Activated CD8-positive, alpha-beta memory T cell treated with anti-CD3 and anti-CD28 coated beads, Interleukin-2, amount 50 U/mL, for 1 hour (primary cell): ENCODE measurements at regions not wholly inside any gene's neighbourhood (a gene's known extent, or its start where the extent isn't known, plus 50 kb on each side); places are given as distances from the start of the nearest gene placed in this dataset.
"Not testable (repeated sequence)": the region's sequence is repeated elsewhere in the genome, so short reads cannot be mapped to it uniquely, and the experiment has no call there.

Experiments
- DNase-seq: peaks from one replicate; pipeline ENCODE4 v3.0.0-alpha.2; 2020; ENCODE audit errors: extremely low read depth

DNA sequence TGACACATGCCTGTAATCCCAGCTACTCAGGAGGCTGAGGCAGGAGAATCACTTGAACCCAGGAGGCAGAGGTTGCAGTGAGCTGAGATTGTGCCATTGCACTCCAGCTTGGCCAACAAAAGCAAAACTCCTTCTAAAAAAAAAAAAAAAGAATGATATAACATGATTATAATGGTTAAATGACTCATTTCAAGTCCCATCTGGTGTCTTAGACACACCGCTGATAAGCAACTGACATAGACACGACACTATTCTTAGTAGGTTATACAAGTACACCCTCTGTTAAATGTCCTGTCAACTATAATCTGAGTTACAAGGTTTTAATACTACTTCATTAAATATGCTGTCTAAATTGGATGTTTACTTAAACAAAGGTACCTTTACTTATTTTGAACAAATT, 405.3 kb upstream of the CLINT1 start:
- no peak for DNase-seq

DNA sequence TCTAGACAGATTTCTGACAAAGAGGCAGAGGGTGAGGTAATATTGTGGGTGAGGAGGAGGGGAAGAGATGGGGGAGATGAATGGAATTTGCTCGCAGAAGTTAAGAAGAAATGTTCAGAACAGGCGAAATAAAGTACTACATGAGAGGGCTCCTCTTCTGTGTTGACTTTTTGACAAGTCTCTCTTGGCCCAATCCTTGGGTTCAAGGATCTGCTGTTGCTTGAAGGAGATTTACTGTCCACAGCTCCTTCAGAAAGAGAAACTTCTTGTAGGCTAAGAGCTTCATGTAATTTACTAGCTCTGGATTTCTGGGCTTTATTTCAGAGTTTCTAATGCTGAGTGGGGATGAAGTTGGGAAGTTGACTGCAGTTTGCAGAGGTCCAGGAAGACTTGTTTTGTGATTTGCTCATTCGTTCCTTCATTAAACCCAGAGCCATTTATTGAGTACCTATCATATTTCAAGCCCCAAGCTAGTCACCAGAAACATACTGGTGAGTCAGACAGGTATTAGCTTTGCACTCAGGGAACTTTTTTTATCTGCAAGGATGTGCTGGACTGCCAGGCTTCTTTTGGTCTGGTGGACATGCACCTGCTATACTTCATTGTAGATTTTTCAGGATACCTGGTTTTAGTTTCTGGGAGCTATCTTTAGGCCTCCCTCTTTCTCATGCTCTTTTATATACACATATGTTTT, 402.9 kb upstream of the CLINT1 start:
- DNase-seq: no peak

DNA sequence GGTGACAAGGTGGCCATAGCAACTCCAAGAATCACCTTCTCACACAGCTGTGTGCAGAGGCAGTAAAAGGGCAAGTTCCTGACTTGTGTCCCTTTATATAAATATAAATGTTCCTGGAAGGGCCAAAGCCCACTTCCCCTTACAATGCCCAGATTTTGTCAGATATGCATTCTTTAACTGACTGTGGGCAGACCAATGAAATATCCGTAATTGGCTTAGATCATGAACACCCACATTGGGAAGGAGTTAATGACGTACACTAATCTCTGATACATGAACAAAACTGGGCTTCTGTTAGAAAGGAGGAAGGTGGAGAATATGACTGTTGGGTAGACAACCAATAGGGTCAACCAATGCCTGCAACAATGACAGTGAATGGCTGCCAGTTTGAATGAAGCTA, 397.2 kb upstream of the CLINT1 start:
- DNase-seq: no peak

DNA sequence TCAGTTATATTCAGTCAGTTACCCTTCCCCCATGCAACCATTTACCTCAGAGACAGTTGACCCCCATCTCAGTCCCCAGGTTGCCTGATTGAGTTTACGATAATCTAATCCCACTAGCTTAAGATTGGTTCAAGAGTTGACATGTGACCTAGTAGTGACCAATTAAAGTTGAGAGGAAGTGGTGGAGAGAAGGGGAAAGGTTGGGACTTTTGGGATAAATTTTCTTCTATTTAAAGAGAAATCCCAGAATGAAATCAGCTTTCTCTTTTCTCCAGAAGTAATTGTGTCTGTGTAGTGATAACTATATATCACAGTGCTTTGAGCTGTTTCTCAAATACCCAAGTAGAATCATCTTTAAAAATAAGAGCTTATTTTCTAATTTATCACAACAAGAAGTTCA, 396.7 kb upstream of the CLINT1 start:
- DNase-seq: no peak

DNA sequence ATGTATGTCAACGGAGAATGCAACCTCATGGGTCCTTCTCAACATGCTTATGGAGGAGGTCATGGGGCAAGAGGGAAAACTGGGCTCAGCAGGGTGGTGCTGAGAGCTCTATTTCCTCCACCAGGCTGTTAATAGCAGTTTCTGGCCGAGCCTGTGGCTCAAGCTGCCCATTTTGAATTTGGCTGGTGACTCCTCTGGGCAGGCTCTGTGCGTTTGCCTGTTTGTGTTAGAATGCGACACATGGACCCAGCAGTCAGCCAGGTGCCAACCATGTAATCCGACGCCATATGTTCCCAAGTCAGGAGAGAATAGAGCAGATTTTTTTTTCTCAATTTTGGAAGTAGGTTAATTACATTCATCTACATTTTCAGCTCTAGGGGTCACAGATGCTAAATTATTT, 387.7 kb upstream of the CLINT1 start:
- no peak for DNase-seq

DNA sequence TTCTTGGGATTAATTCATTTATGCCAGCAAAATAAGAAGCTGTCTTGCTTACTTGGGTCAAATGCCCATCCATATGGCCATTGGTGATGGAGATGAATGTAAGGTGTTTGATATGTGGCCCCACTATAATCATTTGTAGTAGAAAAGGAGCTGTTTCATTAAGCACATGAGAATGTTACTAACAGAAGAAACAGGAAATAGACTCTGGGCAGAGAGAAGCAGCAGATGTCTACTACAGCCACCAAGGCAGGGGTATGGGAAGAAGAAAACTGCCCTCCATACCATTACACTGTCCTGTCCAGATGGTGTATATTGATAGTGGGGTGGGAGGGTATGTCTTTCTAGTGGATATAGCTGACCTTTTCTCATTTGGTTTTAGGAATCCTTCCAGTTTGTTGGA, 386.6 kb upstream of the CLINT1 start:
- no peak for DNase-seq

DNA sequence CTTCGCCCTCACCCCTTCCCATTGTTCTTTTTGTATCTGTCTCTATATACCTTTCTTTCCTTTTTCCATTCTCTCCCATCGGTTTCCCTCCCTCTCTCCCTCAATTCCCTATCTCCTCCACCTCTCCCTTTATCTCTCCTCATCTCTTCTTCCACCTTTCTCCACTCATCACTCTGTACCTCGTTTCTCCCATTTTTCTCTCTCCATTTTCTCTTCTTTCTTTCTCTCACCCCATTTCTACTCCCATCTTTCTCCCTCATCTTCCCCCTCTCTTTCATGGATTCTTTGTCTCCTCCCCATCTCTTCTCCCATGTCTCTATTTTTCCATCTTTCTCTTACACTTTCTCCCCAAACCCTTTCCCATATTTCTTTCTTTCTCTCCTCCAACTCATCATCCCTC, 385.9 kb upstream of the CLINT1 start:
- DNase-seq: no peak

DNA sequence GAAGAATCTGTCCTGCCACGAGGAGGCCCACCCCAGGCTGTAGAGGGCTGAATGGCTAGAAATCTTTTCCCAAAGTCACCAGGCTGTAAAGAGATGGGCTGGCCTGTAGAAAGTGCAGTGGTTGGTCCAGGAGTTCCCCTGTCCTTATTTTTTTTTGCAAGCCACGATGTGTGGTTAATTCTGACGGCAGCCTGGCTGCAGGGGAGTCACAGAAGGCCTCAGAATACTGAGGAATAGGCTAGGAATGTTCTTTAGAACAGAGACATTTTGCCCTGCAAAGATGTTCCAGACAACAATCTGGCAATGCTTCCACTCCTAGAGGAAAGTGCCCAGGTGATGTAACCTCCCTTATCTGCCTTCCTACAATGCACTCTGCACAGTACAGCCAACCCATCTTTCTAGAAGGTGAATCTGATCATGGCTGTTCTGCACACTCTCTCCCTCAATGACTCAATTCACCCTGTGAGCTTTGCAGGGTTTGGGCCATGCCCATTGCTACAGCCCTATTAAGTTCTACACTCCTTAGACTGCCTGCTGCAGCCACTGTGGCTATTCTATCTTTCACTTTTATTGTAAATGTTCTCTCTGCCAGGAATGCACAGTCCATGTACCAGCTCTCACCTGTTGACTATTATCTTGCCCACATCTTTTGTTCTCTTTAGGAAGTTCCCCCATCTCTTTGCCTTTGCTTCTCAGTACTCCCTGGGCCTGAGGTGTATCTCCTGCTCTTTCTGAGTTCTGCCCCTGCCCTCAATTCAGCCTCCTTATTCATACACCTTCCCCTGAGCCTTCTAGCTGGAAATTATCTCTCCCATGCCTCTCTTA, 377.8 kb upstream of the CLINT1 start:
- DNase-seq: no peak

DNA sequence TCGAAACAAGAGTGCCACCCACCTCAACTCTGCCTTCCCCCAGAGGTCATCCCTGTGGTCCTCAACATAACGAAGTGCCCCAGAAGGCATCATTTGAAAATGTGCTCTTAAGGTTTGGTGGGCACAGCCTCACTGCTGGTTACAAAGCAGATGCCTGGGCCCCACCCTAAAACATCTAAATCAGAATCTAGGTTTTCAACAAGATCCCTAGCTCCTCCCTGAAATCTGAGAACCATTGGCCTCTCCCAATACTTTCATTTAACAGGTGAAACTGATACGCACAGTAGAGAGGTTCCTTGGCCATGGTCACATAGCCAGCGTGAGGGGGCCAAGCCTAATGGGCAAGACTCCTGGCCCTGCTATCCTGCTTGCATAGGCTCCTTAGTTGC, 376.2 kb upstream of the CLINT1 start:
- no peak for DNase-seq

DNA sequence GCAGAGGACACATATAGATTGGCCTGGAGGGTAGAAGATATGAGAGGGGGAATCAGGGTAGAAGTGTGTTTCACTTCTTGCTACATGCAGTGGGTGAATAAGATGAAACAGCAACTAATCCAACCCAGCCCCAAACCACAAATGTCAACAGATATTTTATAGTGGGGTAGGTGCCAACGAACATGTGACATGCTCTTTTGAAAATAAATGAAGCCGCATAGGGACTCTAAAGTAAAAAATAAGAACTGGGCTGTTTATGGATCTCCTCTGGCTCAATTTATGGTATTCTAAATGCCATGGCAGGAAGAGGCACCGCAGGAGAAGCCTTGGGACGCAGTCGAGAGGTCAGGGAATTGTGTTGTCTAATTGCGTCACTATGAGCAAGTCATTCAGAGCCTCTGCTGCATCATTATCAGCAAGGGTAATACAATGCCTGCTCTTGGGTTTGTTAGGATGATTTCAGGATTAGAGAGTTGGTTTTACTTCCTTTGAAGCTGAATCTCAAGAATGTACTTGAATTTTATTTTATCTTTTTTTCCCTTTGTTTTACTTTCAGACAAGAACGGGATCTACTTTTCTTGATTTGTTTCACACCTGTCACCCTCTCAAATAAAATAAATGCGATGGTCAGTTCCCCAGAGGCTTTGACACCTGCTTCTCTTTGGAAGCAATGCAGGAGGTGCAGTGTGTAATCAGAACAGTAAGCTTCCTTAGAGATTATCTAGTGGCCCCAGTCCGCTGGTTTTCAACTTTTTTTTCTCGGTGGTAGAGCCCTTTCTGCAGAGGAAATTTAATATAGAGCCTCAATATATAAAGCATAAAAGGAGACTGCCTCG, 375.6 kb upstream of the CLINT1 start:
- no peak for DNase-seq

DNA sequence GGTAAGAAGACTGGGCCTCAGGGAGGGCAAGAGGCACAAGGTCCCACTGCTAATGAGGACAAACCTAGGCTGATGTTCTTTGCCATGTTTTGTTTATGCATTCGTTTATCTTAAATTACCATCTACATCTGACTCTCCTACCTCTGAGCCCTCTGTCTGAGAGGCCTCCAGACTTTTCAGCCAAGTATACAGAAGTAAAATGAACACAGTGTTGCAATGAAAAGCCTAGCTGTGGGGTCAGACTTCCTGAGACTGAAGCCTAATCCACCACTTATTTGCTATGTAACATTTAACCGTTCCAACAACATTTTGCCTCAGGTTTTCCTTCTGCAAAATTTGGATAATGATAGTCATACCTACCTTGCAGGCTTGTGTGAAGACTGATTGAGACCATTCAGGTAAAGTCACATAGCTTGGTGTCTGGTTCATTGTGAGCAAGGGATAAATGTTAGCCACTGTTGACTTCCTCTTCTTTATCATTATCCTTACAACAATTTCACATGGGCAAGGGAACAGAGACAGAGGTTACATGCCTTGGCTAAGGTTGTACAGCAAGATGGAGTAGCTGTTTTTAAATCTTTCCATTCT, 374.9 kb upstream of the CLINT1 start:
- no peak for DNase-seq

DNA sequence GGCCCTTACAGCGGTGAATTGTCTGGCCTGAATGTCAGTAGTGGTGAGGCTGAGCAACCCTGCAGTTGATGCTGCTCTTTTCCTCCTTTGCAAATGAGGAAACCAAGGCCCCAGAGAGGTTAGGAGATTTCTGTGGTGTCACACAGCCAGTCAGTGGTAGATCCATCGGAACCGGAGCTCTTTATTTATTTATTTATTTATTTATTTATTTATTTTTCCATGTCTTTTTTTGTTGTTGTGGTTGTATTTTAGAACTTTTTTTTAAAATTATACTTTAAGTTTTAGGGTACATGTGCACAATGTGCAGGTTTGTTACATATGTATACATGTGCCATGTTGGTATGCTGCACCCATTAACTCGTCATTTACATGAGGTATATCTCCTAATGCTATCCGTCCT, 368.4 kb upstream of the CLINT1 start:
- DNase-seq: not testable (repeated sequence)

DNA sequence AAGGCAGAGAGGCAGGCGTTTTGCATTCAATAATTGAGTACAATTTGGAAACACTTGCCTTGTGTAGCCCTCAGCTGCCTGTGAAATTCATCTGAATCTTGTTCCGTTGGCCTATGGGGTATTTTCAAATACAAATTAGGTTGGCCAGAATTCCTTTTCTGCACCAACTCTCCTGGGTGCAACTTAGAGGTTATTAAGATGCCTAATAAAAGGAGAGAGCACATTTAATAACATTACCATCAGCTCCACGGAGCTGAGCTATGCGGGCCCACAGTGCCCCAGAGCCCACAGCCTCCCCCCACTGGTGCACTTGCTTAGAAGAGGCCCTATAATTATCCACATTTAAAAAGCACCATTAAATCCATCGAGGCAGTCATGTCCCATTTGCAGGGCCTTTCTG, 367.6 kb upstream of the CLINT1 start:
- no peak for DNase-seq

DNA sequence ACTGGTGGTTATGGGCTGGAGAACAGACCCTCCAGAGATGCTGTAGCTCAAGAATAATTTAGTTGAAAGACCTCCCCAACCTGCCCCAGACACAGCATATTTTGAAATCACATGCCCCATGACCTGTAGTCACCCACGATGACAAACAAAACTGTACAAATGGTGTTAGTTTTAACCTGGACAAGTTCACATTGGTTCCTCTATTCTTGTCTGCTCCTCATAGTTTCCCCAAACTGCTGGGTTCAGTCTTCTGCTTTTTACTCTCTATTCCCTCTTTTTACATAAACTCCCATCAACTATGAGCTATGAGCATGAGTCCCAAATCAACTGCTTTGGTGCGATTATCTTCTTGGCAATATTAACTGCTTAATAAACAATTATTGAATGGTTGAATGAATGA, 365.3 kb upstream of the CLINT1 start:
- DNase-seq: no peak

DNA sequence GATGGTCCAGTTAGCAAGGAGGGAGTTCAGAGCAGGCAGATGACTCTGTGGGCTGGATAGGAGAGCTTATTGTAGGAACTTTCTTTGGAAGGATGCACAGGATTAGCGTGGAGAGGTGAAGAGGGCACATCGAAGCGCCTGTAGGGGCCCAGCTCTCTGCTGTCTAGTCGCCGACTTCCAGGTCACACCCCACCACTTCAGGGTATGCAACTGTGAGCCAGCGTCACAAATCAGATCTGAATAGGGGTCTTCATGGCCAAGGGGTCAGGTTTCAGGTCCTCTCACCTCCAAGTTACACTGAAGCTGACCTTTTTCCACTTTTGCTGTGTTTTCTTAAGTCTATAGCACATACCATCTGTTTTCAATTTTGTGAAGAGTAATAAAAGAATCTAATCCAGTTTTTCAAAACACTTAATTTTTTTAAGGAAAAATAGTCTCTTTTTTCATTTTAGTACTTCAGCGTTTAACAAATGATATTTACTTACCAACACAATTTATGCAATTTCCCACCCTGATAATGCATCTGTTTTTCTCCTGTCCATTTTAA, 364.2 kb upstream of the CLINT1 start:
- no peak for DNase-seq

DNA sequence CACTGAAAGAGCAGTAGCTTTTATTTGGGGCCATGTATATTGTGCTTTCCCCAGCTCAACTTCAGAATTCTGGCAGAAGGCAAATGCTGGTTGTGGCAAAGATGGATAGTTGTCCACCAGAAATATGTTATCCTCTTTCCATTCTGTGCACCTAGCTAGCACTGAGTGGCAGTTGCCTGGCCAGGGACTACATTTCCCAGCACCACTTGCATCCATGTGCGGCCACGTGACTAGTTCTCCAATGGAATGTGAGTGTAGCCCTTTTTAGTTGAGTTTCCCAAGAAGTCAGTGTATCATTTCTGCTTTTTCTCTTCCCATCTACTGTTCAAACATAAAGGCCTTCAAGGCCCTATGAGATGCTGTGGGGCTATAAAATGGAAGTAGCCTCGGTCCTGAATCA, 354.0 kb upstream of the CLINT1 start:
- DNase-seq: no peak

DNA sequence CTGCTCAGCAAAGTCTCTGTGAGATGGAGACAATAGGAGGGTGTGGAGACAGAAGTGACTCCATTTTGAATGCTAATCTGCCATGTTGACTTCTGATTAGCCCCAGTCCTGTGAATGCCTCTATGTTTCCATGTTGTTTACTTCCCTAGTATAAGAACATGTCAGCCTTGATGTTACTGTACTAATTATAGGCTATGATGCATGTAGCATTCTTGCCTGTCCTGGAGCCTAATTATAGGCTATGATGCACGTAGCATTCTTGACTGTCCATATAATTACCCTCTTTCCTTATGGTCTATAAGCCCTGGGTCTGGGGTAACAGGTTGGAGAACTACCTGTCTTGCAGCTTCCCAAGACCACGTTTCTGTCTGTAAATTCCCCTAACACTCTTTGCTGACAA, 353.3 kb upstream of the CLINT1 start:
- no peak for DNase-seq

DNA sequence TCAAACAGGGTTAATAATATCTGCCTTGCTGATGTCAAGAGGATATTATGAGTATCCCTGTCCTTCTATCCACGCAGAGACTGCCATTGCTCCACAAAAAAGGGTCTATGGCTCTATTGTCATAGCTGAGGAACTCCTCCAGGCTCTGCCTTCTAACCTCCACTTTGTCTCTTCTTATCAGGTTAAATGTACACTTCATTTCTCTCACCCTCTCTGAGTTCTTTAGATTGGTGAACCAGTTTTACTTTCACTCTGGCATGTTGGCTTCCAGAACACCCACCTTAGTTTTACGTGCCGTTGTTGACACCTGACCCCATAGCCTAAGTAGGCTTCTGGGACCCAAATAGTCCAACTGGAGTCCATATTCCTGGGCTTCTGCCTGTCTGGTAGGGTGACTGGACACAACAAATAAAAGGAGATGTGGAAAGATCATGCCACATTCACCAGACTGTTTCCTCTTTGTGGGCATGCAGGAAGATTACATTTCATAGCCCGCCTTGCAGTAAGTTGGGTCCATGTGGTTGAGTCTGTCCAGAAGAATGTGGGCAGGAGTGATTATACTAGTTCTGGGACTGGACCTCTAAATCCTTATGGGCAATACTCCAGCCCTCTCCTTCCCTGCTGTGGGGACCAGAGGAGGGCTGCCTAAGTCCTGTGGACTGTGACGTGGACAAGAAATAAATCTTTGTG, 350.4 kb upstream of the CLINT1 start:
- no peak for DNase-seq

DNA sequence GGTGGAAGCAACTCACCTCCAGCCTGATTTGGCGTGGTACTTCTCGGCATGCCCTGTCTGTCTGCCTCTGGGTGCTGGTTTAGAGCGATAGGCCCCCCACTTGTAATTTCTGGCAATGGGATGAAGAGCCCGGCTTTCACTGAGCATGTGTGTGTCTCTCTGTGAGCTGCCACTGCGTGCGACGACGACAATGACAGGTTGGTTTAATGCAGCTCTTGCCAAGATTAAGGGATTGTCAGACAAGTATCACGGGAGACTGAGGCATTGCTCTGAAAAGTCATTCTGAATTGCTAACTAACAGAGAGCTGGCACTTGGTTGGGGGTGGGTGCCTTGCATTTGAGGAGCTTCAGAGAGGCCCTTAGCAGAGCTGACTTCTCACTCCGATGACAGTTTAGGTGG, 348.8 kb upstream of the CLINT1 start:
- DNase-seq: no peak

DNA sequence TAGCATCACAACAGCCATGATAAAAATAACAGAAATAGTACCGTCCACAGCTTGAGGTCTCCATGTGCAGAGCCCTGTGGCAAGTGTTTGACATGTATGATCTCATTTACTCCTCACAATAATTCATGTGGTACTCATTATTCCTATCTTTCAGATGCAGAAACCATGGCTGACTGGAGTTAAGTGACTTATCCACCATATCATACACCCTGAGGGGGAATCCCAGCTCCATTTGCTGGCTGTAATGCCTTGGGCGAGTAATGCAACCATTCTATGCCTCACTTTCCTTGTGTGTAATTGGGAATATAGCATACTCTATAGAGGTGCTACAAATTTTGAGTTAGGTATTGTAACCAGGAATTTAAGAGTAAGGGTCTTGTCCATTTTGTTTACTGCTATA, 347.0 kb upstream of the CLINT1 start:
- DNase-seq: no peak

DNA sequence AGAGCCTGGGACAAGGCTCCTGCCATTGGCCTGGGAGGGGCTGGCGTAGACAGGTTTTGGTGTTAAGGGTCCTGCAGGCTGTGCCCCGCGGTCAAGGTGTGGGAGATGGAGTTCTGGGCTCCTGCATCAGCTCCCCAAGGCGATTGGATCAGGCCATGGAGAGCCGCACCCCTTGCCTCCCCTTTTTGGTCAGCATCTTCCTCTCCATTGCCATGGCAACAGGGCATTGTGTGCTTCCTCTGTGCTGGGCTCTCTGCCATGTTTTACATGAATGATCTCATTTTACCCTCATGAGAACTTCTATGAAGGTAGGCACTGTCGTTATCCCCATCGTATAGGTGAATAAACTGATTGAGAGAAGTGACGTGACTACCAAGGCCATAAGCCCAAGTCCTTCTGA, 344.3 kb upstream of the CLINT1 start:
- no peak for DNase-seq
